ENCODE measurements at regions not wholly inside any gene's neighbourhood (a gene's known extent, or its start where the extent isn't known, plus 50 kb on each side); places are given as distances from the start of the nearest gene placed in this dataset.

DNA sequence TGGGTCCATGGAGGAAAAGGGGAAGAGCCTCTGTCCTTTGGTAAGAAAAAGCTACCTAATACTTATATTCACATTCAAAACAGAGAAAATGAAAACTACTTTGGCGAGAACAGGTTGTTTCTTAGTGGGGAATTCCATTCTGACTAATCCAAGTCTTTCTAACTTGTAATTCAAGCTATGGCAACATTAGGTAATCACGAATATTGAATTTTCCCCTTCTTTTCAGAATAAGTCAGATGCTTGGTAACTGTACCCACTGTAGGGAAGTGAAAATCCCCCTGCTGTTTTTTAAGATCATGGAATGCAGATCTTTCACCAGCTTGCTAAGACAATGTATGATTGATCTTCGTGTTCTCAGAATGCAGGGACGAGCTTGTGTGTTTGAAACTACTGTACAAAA lies 384.4 kb downstream of the TCERG1L start:
- in situ Hi-C loops (cut with HindIII; ENCODE audit: low sequenced_read_pairs) = no loop called here
- TF ChIP-seq, protein P1, sequence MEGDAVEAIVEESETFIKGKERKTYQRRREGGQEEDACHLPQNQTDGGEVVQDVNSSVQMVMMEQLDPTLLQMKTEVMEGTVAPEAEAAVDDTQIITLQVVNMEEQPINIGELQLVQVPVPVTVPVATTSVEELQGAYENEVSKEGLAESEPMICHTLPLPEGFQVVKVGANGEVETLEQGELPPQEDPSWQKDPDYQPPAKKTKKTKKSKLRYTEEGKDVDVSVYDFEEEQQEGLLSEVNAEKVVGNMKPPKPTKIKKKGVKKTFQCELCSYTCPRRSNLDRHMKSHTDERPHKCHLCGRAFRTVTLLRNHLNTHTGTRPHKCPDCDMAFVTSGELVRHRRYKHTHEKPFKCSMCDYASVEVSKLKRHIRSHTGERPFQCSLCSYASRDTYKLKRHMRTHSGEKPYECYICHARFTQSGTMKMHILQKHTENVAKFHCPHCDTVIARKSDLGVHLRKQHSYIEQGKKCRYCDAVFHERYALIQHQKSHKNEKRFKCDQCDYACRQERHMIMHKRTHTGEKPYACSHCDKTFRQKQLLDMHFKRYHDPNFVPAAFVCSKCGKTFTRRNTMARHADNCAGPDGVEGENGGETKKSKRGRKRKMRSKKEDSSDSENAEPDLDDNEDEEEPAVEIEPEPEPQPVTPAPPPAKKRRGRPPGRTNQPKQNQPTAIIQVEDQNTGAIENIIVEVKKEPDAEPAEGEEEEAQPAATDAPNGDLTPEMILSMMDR (IDR thresholded peaks at IDR 0.05; ENCODE audit: low read depth, low read length) = no peak
- no peak for DNase-seq (ENCODE audit: low read depth, low spot score)
- no peak overlapping the region for H3K4me3 ChIP-seq (ENCODE audit: low read depth, low read length)

GRCh38 chr10:130928306-130928705 lies 383.2 kb downstream of the TCERG1L start:
- in situ Hi-C loops (cut with HindIII; ENCODE audit: low sequenced_read_pairs) = no loop called here
- DNase-seq (ENCODE audit: low read depth, low spot score) = no peak

GRCh38 chr10:130929422-130930325 lies 381.8 kb downstream of the TCERG1L start:
- TF ChIP-seq, protein P1 (IDR thresholded peaks at IDR 0.05; ENCODE audit: low read depth, low read length) = no peak
- H3K4me3 ChIP-seq (ENCODE audit: low read depth, low read length) = no peak overlapping the region
- in situ Hi-C loops (cut with HindIII; ENCODE audit: low sequenced_read_pairs) = no loop called here
- DNase-seq (ENCODE audit: low read depth, low spot score) = no peak

More at GRCh38 chr10:130928306-130928705, 383.2 kb downstream of the TCERG1L start:
- TF ChIP-seq, protein P1 (IDR thresholded peaks at IDR 0.05; ENCODE audit: low read depth, low read length) = no peak
- no peak overlapping the region for H3K4me3 ChIP-seq (ENCODE audit: low read depth, low read length)

- in situ Hi-C loops (cut with HindIII; ENCODE audit: low sequenced_read_pairs) = no loop called here
- DNase-seq (ENCODE audit: low read depth, low spot score) = no peak
- H3K4me3 ChIP-seq (ENCODE audit: low read depth, low read length) = no peak overlapping the region
- TF ChIP-seq, protein P1 (IDR thresholded peaks at IDR 0.05; ENCODE audit: low read depth, low read length) = no peak
Observed at GRCh38 chr10:130930821-130931220, 380.7 kb downstream of the TCERG1L start.

GRCh38 chr10:130931256-130931655 lies 380.3 kb downstream of the TCERG1L start:
- DNase-seq (ENCODE audit: low read depth, low spot score) = no peak
- in situ Hi-C loops (cut with HindIII; ENCODE audit: low sequenced_read_pairs) = no loop called here

DNA sequence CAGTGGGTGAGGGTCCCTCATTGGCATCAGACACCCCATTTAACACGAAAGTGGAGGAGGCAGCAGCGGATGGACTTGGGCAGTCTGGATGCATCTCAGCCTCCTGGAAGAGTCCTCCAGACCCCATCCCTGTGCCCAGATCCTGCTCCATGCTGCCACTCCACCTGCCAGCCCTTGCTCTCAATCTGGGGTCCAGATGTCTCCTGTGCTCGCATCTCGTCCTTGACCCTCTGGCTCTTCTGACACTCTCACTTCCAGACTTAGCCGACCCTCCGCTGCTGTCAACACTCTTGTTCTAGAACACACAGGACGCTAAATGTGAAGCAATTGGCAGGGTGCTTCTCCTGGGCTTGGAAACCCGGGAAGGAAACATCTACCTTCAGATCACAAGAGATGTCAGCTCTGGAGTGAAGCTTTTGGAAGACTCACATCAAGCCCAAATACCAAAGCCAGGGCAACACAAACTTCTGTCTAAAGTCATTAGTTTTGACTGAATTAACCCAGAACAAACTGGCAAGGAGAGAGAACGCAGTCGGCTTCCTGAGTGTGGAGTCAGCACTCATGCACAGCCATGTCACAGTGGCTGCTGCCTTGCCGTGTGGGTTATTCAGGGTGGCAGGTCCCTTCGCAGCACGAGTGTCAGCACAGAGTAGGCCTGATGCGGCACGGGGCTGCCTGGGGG lies 379.1 kb downstream of the TCERG1L start:
- in situ Hi-C loops (cut with HindIII; ENCODE audit: low sequenced_read_pairs) = no loop called here
- DNase-seq (ENCODE audit: low read depth, low spot score) = no peak
- no peak overlapping the region for H3K4me3 ChIP-seq (ENCODE audit: low read depth, low read length)
- TF ChIP-seq, protein P1 (IDR thresholded peaks at IDR 0.05; ENCODE audit: low read depth, low read length) = no peak

More at GRCh38 chr10:130931256-130931655, 380.3 kb downstream of the TCERG1L start:
- TF ChIP-seq, protein P1 (IDR thresholded peaks at IDR 0.05; ENCODE audit: low read depth, low read length) = no peak
- H3K4me3 ChIP-seq (ENCODE audit: low read depth, low read length) = no peak overlapping the region
